DOHH2 (cell line): ENCODE measurements at regions not wholly inside any gene's neighbourhood (a gene's known extent, or its start where the extent isn't known, plus 50 kb on each side); places are given as distances from the start of the nearest gene placed in this dataset.

Source experiments
- H3F3A ChIP-seq: fragments of 200-600 bp; sonication (generic), shearing (Covaris generic); 2 replicates; pipeline ENCODE4 v1.6.0; 2016; ENCODE audit warnings: antibody characterized with exemption, mild to moderate bottlenecking; ENCODE audit not compliant: control insufficient read depth, insufficient read depth
- H3K27ac ChIP-seq: fragments of 200-600 bp; sonication (generic); 2 replicates; pipeline ENCODE4 v1.5.1; 2014; ENCODE audit warnings: low read depth, mild to moderate bottlenecking, low read length, moderate library complexity
- H3K27me3 ChIP-seq: fragments of 200-600 bp; sonication (generic); 2 replicates; pipeline ENCODE4 v1.6.1; 2014; ENCODE audit warnings: mild to moderate bottlenecking, low read length, mixed read lengths; ENCODE audit not compliant: control insufficient read depth
- H3K36me3 ChIP-seq: fragments of 200-600 bp; sonication (generic); 2 replicates; pipeline ENCODE4 v1.6.1; 2014; ENCODE audit warnings: mild to moderate bottlenecking, low read length, moderate library complexity, mixed read lengths; ENCODE audit not compliant: control insufficient read depth
- H3K4me1 ChIP-seq: fragments of 200-600 bp; sonication (generic); 2 replicates; pipeline ENCODE4 v1.6.1; 2014; ENCODE audit warnings: mild to moderate bottlenecking, low read length, mixed read lengths; ENCODE audit not compliant: control insufficient read depth
- H3K4me2 ChIP-seq: fragments of 200-600 bp; sonication (generic); 2 replicates; pipeline ENCODE4 v1.6.0; 2014; ENCODE audit warnings: mild to moderate bottlenecking, low read length, moderate library complexity
- H3K4me3 ChIP-seq: fragments of 200-600 bp; sonication (generic); 2 replicates; pipeline ENCODE4 v1.5.1; 2014; ENCODE audit warnings: mild to moderate bottlenecking, low read length, mixed read lengths
- H3K79me2 ChIP-seq: fragments of 200-600 bp; sonication (generic); 2 replicates; pipeline ENCODE4 v1.6.1; 2014; ENCODE audit warnings: mild to moderate bottlenecking, low read length, mixed read lengths; ENCODE audit not compliant: control insufficient read depth
- H3K9me2 ChIP-seq: fragments of 200-600 bp; sonication (generic); replicated peaks from 2 replicates; pipeline ENCODE4 v1.6.1; 2014; ENCODE audit warnings: mild to moderate bottlenecking, low read length, mixed read lengths; ENCODE audit not compliant: control insufficient read depth
- H3K9me3 ChIP-seq: fragments of 200-600 bp; sonication (generic); 2 replicates; pipeline ENCODE4 v1.6.1; 2014; ENCODE audit warnings: antibody characterized with exemption, low read length, mixed read lengths; ENCODE audit not compliant: control insufficient read depth, insufficient read depth
- H4K20me1 ChIP-seq: fragments of 200-600 bp; sonication (generic); 2 replicates; pipeline ENCODE4 v1.6.0; 2014; ENCODE audit warnings: low read depth, mild to moderate bottlenecking, antibody characterized with exemption, low read length, moderate library complexity; ENCODE audit not compliant: control insufficient read depth, insufficient read depth
- EZH2phosphoT487 ChIP-seq: fragments of 200-600 bp; sonication (generic); IDR thresholded peaks from 2 replicates; pipeline ENCODE4 v1.6.1; 2017; ENCODE audit warnings: borderline replicate concordance, mild to moderate bottlenecking, antibody characterized with exemption, low read length, moderate library complexity, mixed read lengths
- TF ChIP-seq, protein P1 (sequence below): fragments of 200-600 bp; sonication (generic); IDR thresholded peaks from one replicate; pipeline ENCODE4 v1.5.1; 2014; ENCODE audit warnings: antibody characterized with exemption, mild to moderate bottlenecking, low read depth, low read length; ENCODE audit not compliant: poor library complexity, severe bottlenecking

DNA sequence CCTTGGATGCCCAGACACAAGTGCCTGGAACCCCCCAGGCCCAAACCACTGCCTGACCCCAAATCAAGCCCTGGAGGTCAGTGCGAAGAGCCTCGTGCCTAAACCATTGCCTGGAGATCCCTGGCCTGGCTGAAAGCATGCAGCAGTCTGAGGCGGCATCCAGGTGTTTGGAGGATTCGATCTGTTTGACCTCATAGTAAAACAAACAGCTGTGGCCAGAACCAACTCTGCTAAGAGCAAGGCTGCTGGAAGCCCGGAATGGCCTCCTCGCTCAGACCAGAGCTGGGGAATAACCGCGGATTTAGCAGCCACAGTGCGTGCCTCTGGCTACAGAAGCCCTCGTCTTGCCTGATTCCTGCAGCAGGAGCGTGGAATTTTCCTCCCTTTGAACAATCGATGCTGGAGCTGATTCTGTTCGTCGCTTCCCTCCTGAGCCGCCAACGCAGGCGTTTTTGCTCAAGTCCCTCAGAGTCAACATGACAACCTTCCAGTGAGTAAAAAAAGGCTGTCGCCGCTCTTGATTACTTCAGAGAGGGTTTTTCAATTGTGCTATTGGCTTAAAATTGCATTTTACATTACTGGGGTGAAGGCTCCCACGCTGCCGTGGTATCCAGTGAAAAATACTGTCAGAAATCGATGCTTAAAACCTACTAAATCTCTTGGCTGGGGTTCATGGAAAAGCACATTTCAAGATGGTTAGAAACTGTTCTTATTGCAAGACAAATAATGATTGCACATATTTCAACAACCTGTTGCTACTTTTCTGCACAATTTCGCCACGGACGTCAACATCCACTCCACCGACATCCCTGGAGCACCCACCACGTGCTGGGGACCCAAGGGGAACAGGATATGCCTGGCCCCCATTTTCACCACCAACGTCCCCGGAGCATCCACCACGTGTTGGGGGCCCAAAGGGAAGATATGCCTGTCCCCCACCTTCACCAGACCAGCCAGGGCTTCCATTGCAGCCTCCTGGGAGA lies 190.0 kb downstream of the OLFM1 start:
- Histone ChIP-seq H3K4me2 (no peak overlapping the region), H3K27ac (no peak overlapping the region), H4K20me1 (no peaks in the 10 kb centered on the region), H3K27me3 (no peaks in the 10 kb centered on the region), H3K4me1 (no peaks in the 10 kb centered on the region), H3K9me3 (no peaks in the 10 kb centered on the region), H3F3A (no peaks in the 10 kb centered on the region), H3K36me3 (no peaks in the 10 kb centered on the region), H3K79me2 (no peaks in the 10 kb centered on the region), H3K9me2 (no peaks in the 10 kb centered on the region), H3K4me3 (no peak overlapping the region)
- TF ChIP-seq EZH2phosphoT487 = no peak
- TF ChIP-seq, protein P1, sequence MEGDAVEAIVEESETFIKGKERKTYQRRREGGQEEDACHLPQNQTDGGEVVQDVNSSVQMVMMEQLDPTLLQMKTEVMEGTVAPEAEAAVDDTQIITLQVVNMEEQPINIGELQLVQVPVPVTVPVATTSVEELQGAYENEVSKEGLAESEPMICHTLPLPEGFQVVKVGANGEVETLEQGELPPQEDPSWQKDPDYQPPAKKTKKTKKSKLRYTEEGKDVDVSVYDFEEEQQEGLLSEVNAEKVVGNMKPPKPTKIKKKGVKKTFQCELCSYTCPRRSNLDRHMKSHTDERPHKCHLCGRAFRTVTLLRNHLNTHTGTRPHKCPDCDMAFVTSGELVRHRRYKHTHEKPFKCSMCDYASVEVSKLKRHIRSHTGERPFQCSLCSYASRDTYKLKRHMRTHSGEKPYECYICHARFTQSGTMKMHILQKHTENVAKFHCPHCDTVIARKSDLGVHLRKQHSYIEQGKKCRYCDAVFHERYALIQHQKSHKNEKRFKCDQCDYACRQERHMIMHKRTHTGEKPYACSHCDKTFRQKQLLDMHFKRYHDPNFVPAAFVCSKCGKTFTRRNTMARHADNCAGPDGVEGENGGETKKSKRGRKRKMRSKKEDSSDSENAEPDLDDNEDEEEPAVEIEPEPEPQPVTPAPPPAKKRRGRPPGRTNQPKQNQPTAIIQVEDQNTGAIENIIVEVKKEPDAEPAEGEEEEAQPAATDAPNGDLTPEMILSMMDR = no peak

DNA sequence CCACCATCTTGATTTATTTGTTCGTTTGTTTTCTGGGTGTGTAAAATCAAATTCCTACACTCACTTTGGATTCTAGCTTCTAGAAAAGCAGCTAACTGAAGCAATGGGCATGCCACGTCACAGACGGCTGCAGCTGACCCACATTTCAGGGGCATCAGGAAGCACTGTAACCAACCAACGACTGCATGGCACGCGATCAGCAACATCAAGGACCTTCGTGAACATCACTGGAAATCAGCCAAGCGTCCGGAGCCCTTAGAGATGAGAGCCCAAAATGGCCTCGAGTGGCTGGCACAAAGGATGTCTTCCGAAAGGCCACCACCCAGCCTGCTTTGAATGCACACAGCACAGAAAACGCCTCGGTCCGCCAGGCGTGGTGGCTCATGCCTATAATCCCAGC lies 191.1 kb downstream of the OLFM1 start:
- H3K79me2 ChIP-seq = no peaks in the 10 kb centered on the region
- no peak overlapping the region for H3K4me3 ChIP-seq
- no peaks in the 10 kb centered on the region for H3K27me3 ChIP-seq
- no peaks in the 10 kb centered on the region for H3F3A ChIP-seq
- no peak overlapping the region for H3K27ac ChIP-seq
- H4K20me1 ChIP-seq = no peaks in the 10 kb centered on the region
- H3K4me1 ChIP-seq = no peaks in the 10 kb centered on the region
- no peaks in the 10 kb centered on the region for H3K9me2 ChIP-seq
- no peaks in the 10 kb centered on the region for H3K36me3 ChIP-seq
- H3K4me2 ChIP-seq = no peak overlapping the region
- H3K9me3 ChIP-seq = no peaks in the 10 kb centered on the region
- TF ChIP-seq, protein P1 = no peak
- TF ChIP-seq EZH2phosphoT487 = no peak

DNA sequence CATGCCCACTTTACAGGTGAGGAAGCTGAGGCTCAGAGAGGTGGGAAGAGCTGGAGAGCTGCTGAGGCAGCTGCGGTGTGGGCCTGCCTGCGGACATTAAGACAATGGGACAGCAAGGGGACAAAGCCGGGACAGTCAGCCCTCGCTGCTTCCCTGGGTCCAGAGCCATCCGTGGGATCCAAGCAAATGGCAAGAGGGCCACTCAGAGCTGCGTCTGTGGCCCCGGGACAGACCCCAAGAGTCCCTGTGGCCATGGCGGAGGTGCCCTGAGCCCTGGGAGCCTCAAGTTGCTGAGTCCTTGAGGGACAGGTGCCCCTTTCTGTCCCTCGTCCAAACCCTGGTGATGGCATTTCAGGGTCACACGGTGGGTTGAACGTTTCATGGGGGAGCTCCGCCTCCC lies 191.9 kb downstream of the OLFM1 start:
- no peak overlapping the region for H3K4me3 ChIP-seq
- no peaks in the 10 kb centered on the region for H4K20me1 ChIP-seq
- H3K4me1 ChIP-seq = no peaks in the 10 kb centered on the region
- no peaks in the 10 kb centered on the region for H3K79me2 ChIP-seq
- H3K27ac ChIP-seq = no peak overlapping the region
- H3K9me3 ChIP-seq = no peaks in the 10 kb centered on the region
- no peaks in the 10 kb centered on the region for H3K9me2 ChIP-seq
- H3F3A ChIP-seq = no peaks in the 10 kb centered on the region
- no peak overlapping the region for H3K4me2 ChIP-seq
- TF ChIP-seq EZH2phosphoT487 = no peak
- TF ChIP-seq, protein P1 = no peak
- no peaks in the 10 kb centered on the region for H3K36me3 ChIP-seq
- no peaks in the 10 kb centered on the region for H3K27me3 ChIP-seq
